ENCODE measurements at regions not wholly inside any gene's neighbourhood (a gene's known extent, or its start where the extent isn't known, plus 50 kb on each side); places are given as distances from the start of the nearest gene placed in this dataset.

DNA sequence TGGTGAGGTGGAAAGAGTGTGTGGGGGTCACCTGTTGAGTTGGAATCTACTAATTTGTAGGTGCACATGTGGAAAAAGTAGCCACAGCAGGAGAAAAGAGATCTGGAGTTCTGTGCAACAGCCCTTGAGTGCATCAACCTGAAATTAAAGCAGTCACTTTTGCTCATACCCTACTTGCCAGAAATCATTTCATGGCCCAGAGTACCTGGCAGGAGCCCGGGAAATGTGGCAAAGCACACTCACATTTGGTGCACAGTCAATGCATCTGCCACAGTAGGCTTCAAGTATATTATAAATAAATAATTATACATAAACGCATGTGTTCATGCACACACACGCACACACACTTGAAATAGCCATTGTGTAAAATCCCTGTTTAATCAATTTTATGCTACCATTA lies 203.0 kb downstream of the ICE1 start:
- FAIRE-seq (no peak), DNase-seq (ENCODE audit: insufficient read length, low spot score) (no peak)

DNA sequence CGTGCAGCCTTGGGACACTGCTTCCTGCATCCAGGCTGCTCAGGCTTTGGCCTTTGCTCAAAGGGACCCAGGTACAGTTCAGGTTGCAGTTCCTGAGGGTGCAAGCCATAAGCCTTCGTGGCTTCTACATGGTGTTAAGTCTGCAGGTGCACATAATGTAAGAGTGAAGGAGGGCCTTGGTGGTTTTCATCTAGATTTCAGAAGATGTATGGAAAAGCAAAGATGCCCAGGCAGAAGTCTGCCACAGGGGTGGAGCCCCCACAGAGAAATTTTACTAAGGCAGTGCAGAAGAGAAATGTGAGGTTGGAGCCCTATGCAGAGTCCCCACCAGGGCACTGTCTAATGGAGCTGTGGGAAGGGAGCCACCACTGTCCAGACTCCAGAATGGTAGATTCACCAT lies 200.9 kb downstream of the ICE1 start:
- DNase-seq (ENCODE audit: insufficient read length, low spot score) (no peak), FAIRE-seq (no peak)

DNA sequence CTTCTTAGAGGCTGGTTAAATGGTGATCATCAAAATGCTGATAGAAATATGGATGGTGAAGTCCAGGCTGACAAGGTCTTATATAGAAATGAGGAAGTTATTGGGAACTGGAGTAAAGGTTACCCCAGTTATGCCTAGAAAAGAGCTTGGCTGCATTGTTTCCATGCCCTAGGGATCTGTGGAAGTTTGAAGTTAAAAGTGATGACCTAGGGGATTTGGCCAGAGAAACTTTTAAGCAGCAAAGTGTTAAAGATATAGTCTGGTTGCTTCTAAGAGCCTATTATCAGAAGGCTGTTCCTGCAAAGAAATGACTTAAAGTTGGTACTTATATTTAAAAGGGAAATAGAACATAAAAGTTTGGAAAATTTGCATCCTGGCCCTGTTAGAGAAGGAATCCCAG lies 200.3 kb downstream of the ICE1 start:
- no peak for DNase-seq (ENCODE audit: insufficient read length, low spot score)
- no peak for FAIRE-seq

DNA sequence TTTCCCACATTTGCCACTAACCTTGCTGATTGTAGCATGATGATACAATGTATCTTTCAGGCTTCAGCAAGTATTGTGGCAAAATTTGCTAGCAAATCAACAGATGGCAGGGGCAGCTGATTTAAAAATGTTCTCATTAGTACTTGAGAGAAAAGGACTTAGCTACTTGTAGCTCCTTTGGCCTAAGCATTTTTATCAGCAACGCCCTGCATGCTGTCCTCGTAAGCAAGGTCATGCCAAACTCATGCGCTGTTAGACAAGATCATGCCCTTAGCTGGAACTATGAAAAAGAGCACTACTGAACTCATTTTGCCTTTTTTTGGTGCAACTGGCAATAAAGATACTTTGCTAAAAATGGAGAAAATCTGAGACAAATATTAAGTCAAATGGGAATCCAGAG lies 197.1 kb downstream of the ICE1 start:
- FAIRE-seq, result peak; percentile 16
- DNase-seq (ENCODE audit: insufficient read length, low spot score), result no peak

DNA sequence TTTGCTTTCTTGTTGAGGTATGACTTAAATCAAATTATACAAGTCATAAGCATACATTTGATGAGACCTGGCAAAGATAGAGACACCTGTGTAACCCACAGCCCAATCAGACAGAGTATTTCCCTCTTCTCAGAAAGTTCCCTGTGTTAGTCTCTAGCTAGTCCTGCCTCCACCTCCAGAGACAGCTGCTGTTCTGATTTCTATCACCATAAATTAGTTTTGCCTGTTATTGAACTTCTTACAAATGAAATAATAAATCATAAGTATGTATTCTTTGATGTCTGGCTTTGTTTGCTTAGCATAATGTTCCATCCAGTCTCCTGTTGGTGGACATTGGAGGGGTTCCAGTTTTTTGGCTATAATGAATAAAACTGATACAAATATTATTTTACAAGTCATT lies 194.5 kb downstream of the ICE1 start:
- no peak for FAIRE-seq
- no peak for DNase-seq (ENCODE audit: insufficient read length, low spot score)

DNA sequence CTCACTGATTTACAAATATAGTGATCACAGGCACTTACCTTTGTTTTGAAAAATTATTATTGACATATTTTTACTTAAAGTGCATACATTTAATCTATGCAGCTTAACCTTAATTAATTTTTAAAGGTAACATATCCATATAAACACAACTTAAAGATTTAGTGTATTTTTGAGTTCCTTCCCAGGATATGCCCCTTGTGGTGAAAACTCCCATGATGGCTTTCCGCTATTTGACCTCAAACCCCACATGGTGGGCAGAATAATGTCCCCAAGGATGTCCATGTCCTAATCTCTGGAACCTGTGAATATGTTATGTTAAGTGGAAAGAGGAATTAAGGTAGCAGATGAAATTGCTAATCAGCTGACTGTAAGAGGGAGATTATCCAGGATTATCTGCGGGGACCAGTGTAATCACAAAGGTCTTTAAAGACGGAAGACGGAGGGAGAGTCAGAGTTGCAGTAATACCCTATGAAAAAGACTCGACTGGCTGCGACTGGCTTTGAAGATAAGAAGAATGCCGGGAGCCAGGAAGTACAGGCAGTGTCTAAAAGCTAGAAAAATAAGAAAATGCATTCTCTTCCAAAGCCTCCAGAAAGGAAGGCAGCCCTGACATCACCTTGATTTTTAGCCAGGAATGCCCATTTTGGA lies 193.9 kb downstream of the ICE1 start:
- no peak for DNase-seq (ENCODE audit: insufficient read length, low spot score)
- no peak for FAIRE-seq

DNA sequence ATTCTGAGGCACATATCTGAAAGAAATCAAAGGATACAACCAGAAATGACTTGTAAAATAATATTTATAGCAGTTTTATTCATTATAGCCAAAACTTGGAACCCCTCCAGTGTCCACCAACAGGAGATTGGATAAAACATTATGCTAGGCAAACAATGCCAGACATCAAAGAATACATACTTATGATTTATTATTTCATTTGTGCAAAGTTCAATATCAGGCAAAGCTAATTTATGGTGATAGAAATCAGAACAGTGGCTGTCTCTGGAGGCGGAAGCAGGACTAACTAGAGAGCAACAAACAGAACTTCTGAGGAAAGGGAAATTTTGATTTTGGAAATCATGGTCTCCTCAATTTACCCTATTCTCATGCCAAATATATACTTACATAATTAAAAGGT lies 193.1 kb downstream of the ICE1 start:
- no peak for DNase-seq (ENCODE audit: insufficient read length, low spot score)
- no peak for FAIRE-seq

DNA sequence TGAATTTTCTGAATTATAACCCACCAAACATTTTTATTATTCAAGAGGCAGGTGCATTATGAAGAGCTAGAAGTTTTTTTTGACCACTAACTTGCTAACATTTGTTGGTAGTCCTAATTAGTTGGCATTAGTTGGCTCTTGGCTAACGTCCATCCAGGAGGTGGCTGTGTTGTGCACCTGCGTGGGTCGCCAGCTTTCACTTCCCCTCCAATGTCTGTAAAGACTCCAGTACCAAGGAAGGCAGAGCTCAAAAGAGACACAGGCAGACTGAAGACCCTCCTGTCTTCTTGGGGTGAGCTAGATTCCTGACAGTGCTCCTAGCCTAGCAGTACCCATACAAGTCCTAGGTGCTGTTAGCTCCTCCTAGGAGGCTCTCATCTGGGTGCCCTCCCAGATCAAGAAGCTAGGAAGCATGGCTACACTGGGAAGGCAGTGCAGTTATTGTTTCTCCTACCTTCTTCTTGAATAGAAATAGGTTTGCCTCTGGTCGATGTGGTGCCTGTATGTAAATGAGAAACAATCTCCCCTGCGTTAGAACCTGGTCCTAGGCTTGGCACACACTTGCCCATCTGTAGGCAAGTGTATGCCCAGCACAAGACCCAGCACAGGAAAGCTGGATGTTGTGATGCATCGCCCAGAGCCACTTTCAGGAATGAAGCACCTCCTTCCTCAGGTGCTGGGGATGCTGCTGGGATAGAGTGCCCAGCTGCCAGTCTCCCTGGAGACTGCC lies 190.9 kb downstream of the ICE1 start:
- DNase-seq (ENCODE audit: insufficient read length, low spot score) (no peak), FAIRE-seq (no peak)

DNA sequence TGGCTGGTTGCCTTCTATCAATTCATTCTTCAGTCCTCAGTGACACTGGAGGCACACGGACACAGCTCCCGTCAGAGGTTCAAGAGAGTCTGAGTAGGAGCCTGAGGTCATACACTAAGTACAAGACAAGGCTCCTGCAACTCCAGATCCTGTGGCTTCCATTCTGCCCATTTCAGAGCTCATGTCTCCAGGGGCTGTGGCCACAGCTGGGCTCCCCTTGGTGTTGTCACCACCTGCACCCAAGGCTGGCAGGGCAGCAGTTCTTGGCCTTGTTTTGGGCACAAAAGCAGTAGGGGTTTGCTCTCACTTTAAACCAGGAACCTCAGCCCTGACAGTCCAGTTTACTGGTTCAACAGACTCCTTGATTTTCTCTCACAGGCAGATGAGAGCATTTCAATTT lies 189.6 kb downstream of the ICE1 start:
- no peak for FAIRE-seq
- no peak for DNase-seq (ENCODE audit: insufficient read length, low spot score)

DNA sequence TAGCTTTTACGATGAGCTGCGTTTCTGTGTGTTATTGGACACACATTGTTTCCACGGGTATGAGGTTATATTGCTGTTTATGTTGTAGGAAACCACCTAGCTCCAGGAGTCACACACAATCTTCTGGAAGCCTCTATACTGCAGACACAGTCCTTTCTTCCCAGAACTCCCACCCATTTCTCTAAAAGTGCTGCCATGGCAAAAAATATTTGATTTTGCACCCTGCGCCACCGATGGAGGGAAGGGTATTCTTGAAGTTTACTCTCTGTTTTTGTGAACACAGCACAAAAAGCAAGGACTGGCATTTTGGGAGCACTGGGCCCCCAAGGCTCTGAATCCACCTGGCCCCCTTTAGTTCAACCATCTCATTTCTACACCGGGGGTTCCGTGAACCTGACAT lies 187.5 kb downstream of the ICE1 start:
- DNase-seq (ENCODE audit: insufficient read length, low spot score), result no peak
- no peak for FAIRE-seq

DNA sequence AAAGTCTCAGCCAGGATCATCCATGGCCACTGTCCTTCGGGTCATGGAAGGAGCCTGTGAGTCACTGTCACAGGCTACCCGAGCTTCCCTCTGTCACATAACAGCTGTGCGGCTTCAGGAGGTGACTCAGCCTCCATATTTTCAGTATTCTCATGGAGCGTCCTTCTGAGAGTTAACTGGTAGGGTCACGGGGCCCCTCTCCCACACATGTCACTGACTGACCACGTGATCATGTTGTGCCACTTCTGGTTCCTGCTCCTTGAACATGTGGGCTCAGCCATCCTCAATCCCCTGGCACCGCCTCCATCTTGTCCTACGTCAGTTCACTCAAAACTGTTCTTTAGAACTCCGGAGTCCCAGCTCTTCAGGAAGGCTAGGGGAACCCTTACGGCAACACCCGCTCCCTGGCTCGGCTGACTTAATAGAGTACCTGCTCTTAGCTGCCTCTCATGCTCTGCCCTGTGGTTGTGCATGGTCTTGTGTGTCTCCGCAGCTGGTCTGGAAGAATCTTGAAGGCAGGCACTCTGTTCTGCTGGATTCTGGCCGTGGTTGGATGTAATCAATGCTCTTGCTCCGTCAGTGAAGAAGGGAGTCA lies 182.8 kb downstream of the ICE1 start:
- no peak for FAIRE-seq
- DNase-seq (ENCODE audit: insufficient read length, low spot score), result no peak

DNA sequence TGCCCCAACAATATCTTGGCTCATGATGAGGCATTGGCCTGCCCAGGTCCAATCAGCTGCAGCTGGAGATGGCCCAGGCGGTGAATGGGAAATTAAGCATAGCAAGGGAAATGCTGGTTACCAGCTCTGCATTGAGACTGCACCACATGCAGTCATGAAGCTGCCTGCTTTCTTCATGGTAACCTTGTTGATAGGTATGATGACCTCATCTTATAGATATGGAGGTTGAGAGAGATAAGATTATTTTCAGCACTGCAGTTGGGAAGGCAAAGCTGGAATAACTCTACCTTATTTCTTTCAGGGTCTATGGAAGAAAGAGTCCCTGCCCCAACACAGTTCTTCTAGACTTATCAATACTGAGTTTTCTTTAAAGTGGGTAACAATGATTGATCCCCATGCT lies 180.1 kb downstream of the ICE1 start:
- no peak for FAIRE-seq
- no peak for DNase-seq (ENCODE audit: insufficient read length, low spot score)

DNA sequence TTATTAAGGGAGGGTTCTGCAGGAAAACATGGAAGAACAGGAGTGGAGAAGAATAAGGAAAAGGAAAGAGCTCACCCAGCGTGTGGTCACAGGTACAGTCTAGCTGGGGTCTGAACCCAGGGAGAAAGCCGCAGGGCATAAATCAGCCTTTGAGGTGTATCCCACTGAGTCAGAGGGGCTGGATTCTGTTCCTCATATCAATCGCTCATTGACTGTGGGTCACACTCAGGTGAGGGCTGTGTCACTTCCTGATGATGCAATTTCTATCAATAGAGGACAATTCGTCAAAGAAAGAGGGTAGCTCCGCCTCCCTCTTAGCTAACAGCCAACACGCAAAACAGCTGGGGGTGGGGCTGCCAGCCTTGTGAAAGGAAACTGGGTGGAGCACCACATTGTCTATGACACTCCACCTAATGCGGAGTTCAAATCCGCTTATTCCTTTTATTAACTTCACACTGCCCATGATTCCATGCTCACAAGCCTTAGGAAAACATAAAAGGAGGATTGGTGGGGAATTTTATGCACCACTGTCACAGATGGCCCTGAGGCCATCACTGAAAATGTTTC lies 176.2 kb downstream of the ICE1 start:
- no peak for DNase-seq (ENCODE audit: insufficient read length, low spot score)
- no peak for FAIRE-seq

DNA sequence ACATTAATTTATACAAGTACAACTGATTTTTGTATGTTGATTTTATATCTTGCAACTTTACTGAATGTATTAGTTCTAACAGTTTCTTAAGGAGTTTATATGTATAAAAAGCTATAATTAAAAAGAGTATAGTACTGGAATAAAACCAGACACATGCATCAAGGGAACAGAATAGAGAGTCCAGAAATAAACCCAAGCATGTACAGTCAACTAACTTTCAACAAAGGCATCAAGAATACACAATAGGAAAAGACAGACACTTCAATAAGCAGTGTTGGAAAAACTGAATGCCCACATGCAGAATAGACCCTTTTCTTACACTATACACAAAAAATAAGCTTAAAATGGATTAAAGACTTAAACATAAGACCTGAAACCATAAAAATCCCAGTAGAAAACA lies 170.9 kb downstream of the ICE1 start:
- FAIRE-seq (no peak), DNase-seq (ENCODE audit: insufficient read length, low spot score) (no peak)

DNA sequence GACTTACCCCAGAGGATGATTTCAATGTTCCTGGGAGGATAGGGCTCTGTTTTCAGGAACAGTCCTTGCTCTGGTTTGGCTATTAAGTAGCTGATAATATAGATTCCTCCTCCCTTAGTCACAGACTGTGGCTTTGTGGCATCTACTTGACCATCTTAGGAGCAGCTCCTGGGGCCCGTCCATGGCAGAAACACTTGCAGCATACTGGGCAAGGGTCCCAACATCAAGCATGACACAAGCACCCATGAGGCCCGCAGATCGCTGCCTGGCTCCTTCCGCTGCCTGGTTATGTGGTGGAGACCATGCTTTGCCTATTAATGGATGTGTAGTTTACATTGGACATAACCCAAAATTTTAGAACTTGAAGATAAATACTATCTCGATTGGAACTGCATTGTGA lies 170.1 kb downstream of the ICE1 start:
- FAIRE-seq, result no peak
- no peak for DNase-seq (ENCODE audit: insufficient read length, low spot score)

DNA sequence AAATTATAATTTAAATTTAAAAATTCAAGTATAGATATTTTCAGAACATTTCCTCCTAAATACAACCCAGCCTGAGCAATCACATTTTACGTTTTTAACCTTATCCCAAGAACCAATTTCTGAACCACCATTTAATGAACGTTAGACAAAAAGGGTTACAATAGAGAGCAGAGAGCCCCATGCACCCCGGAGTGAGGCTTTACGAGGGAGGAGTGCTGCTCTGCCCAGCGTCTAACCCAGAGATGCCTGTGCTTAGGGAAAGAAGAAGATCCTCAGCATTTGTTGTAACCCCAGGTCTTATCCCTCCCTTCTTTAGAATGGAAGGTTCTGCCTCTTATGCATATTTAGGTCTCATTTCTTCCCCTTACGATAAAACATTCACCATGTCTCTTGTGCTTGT lies 169.1 kb downstream of the ICE1 start:
- FAIRE-seq, result no peak
- no peak for DNase-seq (ENCODE audit: insufficient read length, low spot score)

DNA sequence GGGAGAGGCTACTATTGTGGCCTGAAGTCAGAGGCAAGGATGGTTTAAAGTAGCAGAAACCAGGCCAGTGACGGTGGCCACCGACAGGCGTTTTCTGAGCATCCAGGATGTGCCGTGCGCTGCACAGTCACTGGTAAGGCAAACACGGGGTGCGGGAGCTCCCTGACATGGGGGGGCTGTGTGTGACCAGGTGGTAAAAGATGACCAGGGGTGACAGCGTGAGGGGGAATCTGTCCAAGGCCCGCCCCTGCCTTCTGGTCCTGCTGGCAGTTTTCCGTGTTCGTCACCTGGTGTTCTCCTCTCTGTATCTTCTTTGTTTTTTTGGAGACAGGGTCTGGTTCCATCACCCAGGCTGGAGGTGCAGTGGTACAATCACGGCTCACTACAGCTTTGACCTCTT lies 167.4 kb downstream of the ICE1 start:
- no peak for DNase-seq (ENCODE audit: insufficient read length, low spot score)
- FAIRE-seq, result no peak

DNA sequence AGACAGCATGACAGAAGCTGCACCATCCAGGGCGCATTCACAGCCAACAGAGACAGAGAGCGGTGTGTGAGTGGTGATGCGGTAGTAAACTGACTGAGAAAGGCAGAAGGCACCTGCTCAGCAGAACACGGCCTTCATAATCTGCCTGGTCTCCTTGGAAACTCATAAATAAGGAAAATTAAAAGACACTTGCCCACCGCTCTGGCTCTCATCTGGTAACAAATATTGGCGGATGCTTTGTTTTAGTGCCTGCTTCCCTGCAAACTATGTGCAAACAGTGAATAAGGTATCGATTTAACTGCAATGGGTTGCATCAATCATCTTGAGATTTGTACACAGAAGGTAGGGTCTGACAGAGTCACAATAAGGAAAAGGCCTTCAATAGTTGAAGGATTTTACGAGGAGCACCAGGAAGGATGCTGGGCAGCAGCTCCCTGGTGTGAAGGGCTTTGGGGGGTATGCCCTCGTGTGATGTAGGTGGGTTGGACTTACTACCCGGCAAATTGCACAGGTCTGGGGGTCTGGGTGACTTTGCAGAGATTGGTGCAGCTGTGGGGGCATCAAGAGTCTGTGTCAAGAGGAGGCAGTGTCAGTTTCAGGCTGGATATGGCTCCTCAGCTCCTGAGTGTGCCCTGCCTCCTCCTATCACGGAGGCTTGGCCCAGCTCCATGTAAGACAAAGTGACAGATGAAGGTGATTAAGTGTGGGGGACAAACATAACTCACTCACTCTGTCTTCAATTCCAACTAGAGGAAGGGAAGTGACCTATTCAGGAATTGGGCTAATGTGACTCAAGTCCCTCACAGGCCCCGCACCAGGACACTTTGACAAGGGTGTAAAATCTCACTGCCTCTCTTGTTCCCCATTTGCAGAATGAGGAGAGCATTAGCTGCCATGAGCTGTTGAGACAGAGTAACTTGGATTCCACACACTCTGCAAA lies 166.7 kb downstream of the ICE1 start:
- no peak for DNase-seq (ENCODE audit: insufficient read length, low spot score)
- no peak for FAIRE-seq

DNA sequence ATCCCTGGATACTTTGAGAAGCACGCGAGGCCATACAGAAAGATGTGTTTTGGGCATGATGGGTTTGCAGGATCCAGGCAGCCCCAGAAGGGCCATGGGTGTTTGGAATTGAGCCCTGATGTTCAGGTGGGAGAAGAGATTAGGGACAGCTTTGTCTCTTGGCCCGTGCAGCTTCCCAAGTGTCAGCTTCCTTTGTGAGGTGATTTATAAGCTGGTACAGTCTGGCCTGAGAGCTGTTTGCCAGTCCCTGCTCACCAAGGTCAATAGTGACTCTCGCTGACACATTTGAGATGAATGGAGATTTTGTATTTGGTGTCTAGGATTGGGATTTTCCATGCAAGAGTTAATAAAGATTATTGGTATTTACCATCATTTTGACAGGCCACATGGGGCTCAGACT lies 165.9 kb downstream of the ICE1 start:
- no peak for FAIRE-seq
- no peak for DNase-seq (ENCODE audit: insufficient read length, low spot score)

DNA sequence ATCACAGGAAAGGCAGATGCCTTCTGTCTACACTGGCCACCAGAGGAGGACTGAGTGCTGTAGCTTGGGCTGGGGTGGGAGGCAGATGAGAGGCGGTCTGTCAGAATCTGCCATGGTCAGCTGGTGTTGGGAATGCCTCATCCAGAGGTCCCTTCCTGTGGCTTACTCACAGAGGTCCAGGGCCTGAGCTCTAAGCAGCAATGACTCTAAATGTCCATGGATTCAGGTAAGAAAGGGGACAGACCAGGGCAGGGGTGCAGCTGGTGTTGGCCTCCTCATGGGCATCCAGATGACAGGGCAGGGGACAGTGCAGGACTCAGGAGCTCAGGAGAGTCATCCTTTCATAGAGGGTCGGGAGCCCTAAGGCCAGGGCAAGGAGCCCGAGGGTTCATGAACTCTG lies 165.0 kb downstream of the ICE1 start:
- FAIRE-seq (no peak), DNase-seq (ENCODE audit: insufficient read length, low spot score) (no peak)

DNA sequence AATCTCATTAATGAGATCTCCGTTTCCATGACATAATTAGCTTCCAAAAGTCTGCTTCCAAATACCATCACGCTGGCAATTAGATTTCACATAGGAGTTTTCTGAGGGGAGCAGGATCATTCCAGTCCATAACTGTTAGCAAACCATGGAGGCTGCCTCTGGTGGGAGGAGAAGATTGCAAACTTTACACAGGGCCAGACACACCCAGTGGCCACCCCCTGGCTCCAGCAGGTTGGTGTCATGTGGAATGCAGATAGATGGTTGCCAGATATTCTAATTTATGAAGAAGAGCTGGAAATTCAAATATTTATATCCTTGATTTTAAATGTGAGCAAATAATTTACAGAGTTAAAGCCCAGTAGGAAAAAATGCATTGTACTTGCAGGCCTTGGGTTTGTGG lies 164.2 kb downstream of the ICE1 start:
- FAIRE-seq (no peak), DNase-seq (ENCODE audit: insufficient read length, low spot score) (no peak)
